ENCODE measurements at regions not wholly inside any gene's neighbourhood (a gene's known extent, or its start where the extent isn't known, plus 50 kb on each side); places are given as distances from the start of the nearest gene placed in this dataset.

- Mint-ChIP-seq H3K4me1 (no peaks in the 10 kb centered on the region), H3K9me3 (peaks cover 12 to 14% of the 10 kb centered on the region in 2 donors), H3K4me3 (no peak overlapping the region), H3K27ac (no peak overlapping the region), H3K36me3 (no peaks in the 10 kb centered on the region), H3K27me3 (ENCODE audit: low read depth in 2 of 2) (no peaks in the 10 kb centered on the region)
- DNase-seq (no peak), ATAC-seq (no peak)
- WGBS (ENCODE audit: insufficient coverage), result 100% methylated on average over 1 of the region's 2 CpGs
- Histone ChIP-seq H3K4me3 (ENCODE audit: low read length) (no peak overlapping the region), H3K4me1 (ENCODE audit: control insufficient read depth, insufficient read depth, low read length) (no peaks in the 10 kb centered on the region), H3K27me3 (ENCODE audit: control insufficient read depth, insufficient read depth, low read length) (no peaks in the 10 kb centered on the region), H3K36me3 (ENCODE audit: control insufficient read depth, insufficient read depth, low read length) (no peaks in the 10 kb centered on the region), H3K27ac (ENCODE audit: low read length) (no peak overlapping the region), H3K9me3 (ENCODE audit: control insufficient read depth, insufficient read depth, low read length) (no peaks in the 10 kb centered on the region)
- no peak for TF ChIP-seq CTCF (IDR thresholded peaks at IDR 0.05)
- intact Hi-C loops (cut with micrococcal nuclease), result no loop called here
These were observed 229.7 kb downstream of the GBA3 start for GRCh38 chr4:22922426-22922825.

GRCh38 chr4:22921936-22922335 is 229.2 kb downstream of the GBA3 start:
- H3K4me1 ChIP-seq (ENCODE audit: control insufficient read depth, insufficient read depth, low read length), result no peaks in the 10 kb centered on the region
- ATAC-seq, result no peak
- Mint-ChIP-seq H3K27ac (no peak overlapping the region), H3K4me1 (no peaks in the 10 kb centered on the region), H3K36me3 (no peaks in the 10 kb centered on the region), H3K9me3 (peaks cover 11 to 14% of the 10 kb centered on the region in 2 donors), H3K27me3 (ENCODE audit: low read depth in 2 of 2) (no peaks in the 10 kb centered on the region), H3K4me3 (no peak overlapping the region)
- TF ChIP-seq CTCF (IDR thresholded peaks at IDR 0.05), result no peak
- intact Hi-C loops (cut with micrococcal nuclease), result no loop called here
- H3K4me3 ChIP-seq (ENCODE audit: low read length), result no peak overlapping the region
- H3K27me3 ChIP-seq (ENCODE audit: control insufficient read depth, insufficient read depth, low read length), result no peaks in the 10 kb centered on the region
- no peak overlapping the region for H3K27ac ChIP-seq (ENCODE audit: low read length)
- H3K9me3 ChIP-seq (ENCODE audit: control insufficient read depth, insufficient read depth, low read length), result no peaks in the 10 kb centered on the region
- no peaks in the 10 kb centered on the region for H3K36me3 ChIP-seq (ENCODE audit: control insufficient read depth, insufficient read depth, low read length)
- 0% methylated on average over 4 of the region's 5 CpGs for WGBS (ENCODE audit: insufficient coverage)
- DNase-seq, result no peak

GRCh38 chr4:22911285-22911684 is 218.5 kb downstream of the GBA3 start:
- intact Hi-C loops (cut with micrococcal nuclease), result no loop called here

More at GRCh38 chr4:22911285-22911684, 218.5 kb downstream of the GBA3 start:
- H3K36me3 Mint-ChIP-seq, result no peaks in the 10 kb centered on the region
- H3K27ac ChIP-seq (ENCODE audit: low read length), result no peak overlapping the region
- no peak overlapping the region for H3K4me3 ChIP-seq (ENCODE audit: low read length)
- H3K27me3 ChIP-seq (ENCODE audit: control insufficient read depth, insufficient read depth, low read length), result no peaks in the 10 kb centered on the region
- H3K4me1 ChIP-seq (ENCODE audit: control insufficient read depth, insufficient read depth, low read length), result no peaks in the 10 kb centered on the region
- no peaks in the 10 kb centered on the region for H3K36me3 ChIP-seq (ENCODE audit: control insufficient read depth, insufficient read depth, low read length)
- no peaks in the 10 kb centered on the region for H3K27me3 Mint-ChIP-seq (ENCODE audit: low read depth in 2 of 2)
- H3K9me3 Mint-ChIP-seq, result peaks cover 3 to 14% of the 10 kb centered on the region in 2 donors
- H3K9me3 ChIP-seq (ENCODE audit: control insufficient read depth, insufficient read depth, low read length), result no peaks in the 10 kb centered on the region
- no peak for TF ChIP-seq CTCF (IDR thresholded peaks at IDR 0.05)
- ATAC-seq (no peak), DNase-seq (no peak)
- H3K27ac Mint-ChIP-seq, result no peak overlapping the region
- no peak overlapping the region for H3K4me3 Mint-ChIP-seq
- H3K4me1 Mint-ChIP-seq, result no peaks in the 10 kb centered on the region

Data from natural killer cell (primary cell).